HL-60 (cell line): ENCODE measurements at regions not wholly inside any gene's neighbourhood (a gene's known extent, or its start where the extent isn't known, plus 50 kb on each side); places are given as distances from the start of the nearest gene placed in this dataset.

Experiments used
- DNase-seq, 2 experiments: peaks; one replicate each; pipeline ENCODE4 v3.0.0-alpha.2; 2010 to 2020; ENCODE audit warnings: low read depth in 1 of 2, low spot score in 1 of 2
- H3K27ac ChIP-seq: fragments of 250-450 bp; sonication (Bioruptor Pico); replicated peaks from 2 replicates; pipeline ENCODE4 v1.5.1; 2020; ENCODE audit warnings: mild to moderate bottlenecking, moderate library complexity
- H3K27me3 ChIP-seq: fragments of 250-450 bp; sonication (Bioruptor Pico); 2 replicates; pipeline ENCODE4 v1.5.1; 2021; ENCODE audit warnings: mild to moderate bottlenecking, moderate library complexity; ENCODE audit not compliant: insufficient read depth, poor library complexity, severe bottlenecking
- H3K4me3 ChIP-seq: replicated peaks from 2 replicates; pipeline ENCODE4 v1.5.1; 2011; ENCODE audit warnings: mild to moderate bottlenecking, control low read depth, low read length; ENCODE audit not compliant: insufficient read depth
- GABPA ChIP-seq: IDR thresholded peaks from 2 replicates; pipeline ENCODE4 v1.6.1; 2012; ENCODE audit warnings: low read depth
- POLR2AphosphoS5 ChIP-seq: IDR thresholded peaks from 2 replicates; pipeline ENCODE4 v1.6.1; 2012; ENCODE audit warnings: low read depth
- SPI1 ChIP-seq: IDR thresholded peaks from 2 replicates; pipeline ENCODE4 v1.6.1; 2012; ENCODE audit warnings: low read depth, mild to moderate bottlenecking, borderline replicate concordance
- TF ChIP-seq, protein P1 (sequence below): IDR thresholded peaks from one replicate; pipeline ENCODE4 v1.5.1; 2011; ENCODE audit warnings: low read length, control low read depth, inconsistent platforms; ENCODE audit not compliant: insufficient read depth
- TF ChIP-seq, protein P2 (sequence below): IDR thresholded peaks from 2 replicates; pipeline ENCODE4 v1.6.1; 2012; ENCODE audit warnings: low read depth; ENCODE audit not compliant: insufficient replicate concordance

DNA sequence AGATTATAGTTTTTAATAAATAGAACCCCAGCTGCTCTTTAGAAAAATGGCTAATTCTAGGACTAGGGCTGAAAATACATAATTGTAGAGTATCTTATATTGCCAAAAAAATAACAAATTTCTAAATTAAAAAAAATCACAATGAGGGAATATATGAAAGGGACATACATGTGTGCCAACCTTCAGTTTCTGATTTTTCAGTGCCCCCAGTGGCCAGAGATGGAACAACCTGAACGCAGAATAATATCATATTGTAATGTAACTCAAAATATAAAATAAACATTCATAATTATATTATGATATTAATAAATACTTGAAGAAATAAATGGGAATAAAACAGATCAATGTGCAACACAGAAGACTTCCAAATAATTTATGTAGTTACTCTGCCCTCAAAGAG is 460.5 kb downstream of the ZNF385D start:
- Histone ChIP-seq H3K27me3 (no peaks in the 10 kb centered on the region), H3K4me3 (no peak overlapping the region), H3K27ac (no peak overlapping the region)
- TF ChIP-seq, protein P1, sequence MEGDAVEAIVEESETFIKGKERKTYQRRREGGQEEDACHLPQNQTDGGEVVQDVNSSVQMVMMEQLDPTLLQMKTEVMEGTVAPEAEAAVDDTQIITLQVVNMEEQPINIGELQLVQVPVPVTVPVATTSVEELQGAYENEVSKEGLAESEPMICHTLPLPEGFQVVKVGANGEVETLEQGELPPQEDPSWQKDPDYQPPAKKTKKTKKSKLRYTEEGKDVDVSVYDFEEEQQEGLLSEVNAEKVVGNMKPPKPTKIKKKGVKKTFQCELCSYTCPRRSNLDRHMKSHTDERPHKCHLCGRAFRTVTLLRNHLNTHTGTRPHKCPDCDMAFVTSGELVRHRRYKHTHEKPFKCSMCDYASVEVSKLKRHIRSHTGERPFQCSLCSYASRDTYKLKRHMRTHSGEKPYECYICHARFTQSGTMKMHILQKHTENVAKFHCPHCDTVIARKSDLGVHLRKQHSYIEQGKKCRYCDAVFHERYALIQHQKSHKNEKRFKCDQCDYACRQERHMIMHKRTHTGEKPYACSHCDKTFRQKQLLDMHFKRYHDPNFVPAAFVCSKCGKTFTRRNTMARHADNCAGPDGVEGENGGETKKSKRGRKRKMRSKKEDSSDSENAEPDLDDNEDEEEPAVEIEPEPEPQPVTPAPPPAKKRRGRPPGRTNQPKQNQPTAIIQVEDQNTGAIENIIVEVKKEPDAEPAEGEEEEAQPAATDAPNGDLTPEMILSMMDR = peak; percentile 35
- TF ChIP-seq POLR2AphosphoS5 (no peak), GABPA (no peak)
- DNase-seq = no peak

DNA sequence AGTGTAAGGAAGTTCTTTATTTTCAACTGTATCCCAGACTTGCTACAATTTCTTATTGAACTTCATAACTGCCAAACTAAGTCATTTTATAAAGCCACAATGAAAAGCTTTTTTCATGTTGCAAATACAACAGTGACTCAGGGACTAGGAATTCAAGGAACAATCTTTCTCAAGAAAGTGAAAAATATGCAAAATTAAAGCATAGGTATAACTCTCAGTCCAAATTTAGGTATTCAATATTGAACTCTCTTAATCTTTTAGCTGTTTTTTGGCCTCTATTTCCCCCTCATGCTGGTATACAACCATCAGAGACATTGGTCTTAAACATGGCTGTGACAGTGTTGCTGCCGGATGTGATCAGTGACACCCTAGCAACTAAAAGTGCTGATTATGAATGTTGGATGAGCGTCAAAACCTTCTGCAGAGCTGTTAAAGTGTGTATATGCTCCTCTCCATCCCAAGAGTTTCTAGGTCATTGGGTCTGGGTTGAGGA is 476.9 kb downstream of the ZNF385D start:
- TF ChIP-seq POLR2AphosphoS5 (no peak), SPI1 (no peak), GABPA (no peak)
- TF ChIP-seq, protein P1 = no peak
- TF ChIP-seq, protein P2, sequence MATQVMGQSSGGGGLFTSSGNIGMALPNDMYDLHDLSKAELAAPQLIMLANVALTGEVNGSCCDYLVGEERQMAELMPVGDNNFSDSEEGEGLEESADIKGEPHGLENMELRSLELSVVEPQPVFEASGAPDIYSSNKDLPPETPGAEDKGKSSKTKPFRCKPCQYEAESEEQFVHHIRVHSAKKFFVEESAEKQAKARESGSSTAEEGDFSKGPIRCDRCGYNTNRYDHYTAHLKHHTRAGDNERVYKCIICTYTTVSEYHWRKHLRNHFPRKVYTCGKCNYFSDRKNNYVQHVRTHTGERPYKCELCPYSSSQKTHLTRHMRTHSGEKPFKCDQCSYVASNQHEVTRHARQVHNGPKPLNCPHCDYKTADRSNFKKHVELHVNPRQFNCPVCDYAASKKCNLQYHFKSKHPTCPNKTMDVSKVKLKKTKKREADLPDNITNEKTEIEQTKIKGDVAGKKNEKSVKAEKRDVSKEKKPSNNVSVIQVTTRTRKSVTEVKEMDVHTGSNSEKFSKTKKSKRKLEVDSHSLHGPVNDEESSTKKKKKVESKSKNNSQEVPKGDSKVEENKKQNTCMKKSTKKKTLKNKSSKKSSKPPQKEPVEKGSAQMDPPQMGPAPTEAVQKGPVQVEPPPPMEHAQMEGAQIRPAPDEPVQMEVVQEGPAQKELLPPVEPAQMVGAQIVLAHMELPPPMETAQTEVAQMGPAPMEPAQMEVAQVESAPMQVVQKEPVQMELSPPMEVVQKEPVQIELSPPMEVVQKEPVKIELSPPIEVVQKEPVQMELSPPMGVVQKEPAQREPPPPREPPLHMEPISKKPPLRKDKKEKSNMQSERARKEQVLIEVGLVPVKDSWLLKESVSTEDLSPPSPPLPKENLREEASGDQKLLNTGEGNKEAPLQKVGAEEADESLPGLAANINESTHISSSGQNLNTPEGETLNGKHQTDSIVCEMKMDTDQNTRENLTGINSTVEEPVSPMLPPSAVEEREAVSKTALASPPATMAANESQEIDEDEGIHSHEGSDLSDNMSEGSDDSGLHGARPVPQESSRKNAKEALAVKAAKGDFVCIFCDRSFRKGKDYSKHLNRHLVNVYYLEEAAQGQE = no peak
- H3K27me3 ChIP-seq = no peaks in the 10 kb centered on the region
- H3K4me3 ChIP-seq = no peak overlapping the region
- no peak for DNase-seq
- no peak overlapping the region for H3K27ac ChIP-seq

DNA sequence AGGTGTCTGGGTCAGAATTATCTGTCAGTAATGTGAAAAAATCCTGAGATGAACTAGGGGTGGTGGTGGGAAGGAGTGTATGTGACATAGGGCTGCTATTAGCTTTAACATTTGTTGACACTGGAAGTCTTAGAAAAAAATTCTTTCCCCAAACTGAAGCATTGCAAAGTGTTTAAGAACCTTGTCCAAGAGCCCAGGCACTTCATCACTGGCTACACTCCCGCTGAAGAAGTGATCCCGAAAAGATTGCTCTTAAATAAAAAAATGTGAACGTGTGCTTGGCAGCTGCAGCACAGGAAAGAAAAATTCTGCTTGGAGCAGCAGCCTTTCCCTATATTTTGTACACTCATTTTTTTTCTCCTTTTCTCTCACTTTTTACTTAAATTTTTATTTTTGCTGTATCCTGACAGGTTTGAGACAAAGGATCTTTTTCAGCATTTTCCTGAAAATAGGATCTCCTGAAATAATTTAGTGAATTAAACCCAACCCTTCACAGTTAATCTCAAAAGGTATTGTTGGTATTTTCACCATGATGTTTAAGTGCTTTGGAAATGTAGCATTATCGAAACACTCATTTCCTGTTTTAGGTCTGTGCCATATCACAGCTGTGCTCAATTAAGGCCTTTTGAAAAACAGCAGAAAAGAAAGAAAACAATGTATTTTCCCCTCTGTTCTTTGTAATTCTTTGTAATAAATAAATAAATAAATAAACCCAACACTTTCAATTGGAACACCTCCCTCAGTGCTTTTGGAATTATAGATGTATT is 477.6 kb downstream of the ZNF385D start:
- Histone ChIP-seq H3K27me3 (no peaks in the 10 kb centered on the region), H3K4me3 (no peak overlapping the region), H3K27ac (no peak overlapping the region)
- DNase-seq = no peak
- TF ChIP-seq, protein P2 = no peak
- TF ChIP-seq, protein P1 = no peak
- no peak for TF ChIP-seq GABPA
- no peak for TF ChIP-seq POLR2AphosphoS5
- TF ChIP-seq SPI1 = no peak

DNA sequence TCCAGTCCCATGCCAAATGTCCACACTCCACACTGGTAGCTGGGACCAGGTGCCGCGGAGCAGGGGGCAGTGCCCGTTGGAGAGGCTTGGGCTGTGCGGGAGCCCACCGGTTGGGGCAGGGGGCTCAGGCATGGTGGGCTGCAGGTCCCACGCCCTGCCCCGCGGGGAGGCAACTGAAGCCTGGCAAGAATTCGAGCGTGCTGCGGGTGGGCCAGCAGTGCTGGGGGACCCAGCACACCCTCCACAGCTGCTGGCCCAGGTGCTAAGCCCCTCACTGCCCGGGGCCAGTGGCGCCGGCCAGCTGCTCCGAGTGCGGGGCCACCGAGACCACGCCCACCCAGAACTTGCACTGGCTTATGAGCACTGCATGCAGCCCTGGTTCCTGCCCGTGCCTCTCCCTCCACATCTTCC is 479.4 kb downstream of the ZNF385D start:
- TF ChIP-seq SPI1 (no peak), GABPA (no peak), POLR2AphosphoS5 (no peak)
- TF ChIP-seq, protein P2 = no peak
- TF ChIP-seq, protein P1 = no peak
- H3K27me3 ChIP-seq = no peaks in the 10 kb centered on the region
- no peak overlapping the region for H3K4me3 ChIP-seq
- no peak overlapping the region for H3K27ac ChIP-seq
- no peak for DNase-seq
